Loucy (cell line): ENCODE measurements at regions not wholly inside any gene's neighbourhood (a gene's known extent, or its start where the extent isn't known, plus 50 kb on each side); places are given as distances from the start of the nearest gene placed in this dataset.

Source experiments
- CTCF ChIP-seq: fragments of 200-600 bp; sonication (generic); conservative IDR thresholded peaks from 2 replicates; pipeline ENCODE4 v1.5.1; 2014; ENCODE audit warnings: mild to moderate bottlenecking, antibody characterized with exemption, low read length
- EZH2phosphoT487 ChIP-seq: fragments of 200-600 bp; IDR thresholded peaks from 2 replicates; pipeline ENCODE4 v1.6.1; 2018; ENCODE audit warnings: antibody characterized with exemption, mild to moderate bottlenecking, moderate library complexity, borderline replicate concordance

GRCh38 chr13:110816500-110816899 is 98.4 kb downstream of the ANKRD10 start:
- TF ChIP-seq CTCF, result no peak
- TF ChIP-seq EZH2phosphoT487, result no peak
